GM12878 (cell line): ENCODE measurements at regions not wholly inside any gene's neighbourhood (a gene's known extent, or its start where the extent isn't known, plus 50 kb on each side); places are given as distances from the start of the nearest gene placed in this dataset.
"Not testable (repeated sequence)": the region's sequence is repeated elsewhere in the genome, so short reads cannot be mapped to it uniquely, and the experiment has no call there.

Source experiments
- ATAC-seq: fragments of 200-7000 bp; cut with Tn5 transposase; 3 replicates; pipeline ENCODE4 v1.9.1; 2020; ENCODE audit warnings: mild to moderate bottlenecking, moderate library complexity
- BruUV-seq: library from RNA; stranded (reverse); fragments of 400-500 nt; replicated peaks from 2 replicates; lab custom pipeline; 2021; lab: Mats Ljungman, UMichigan
- CTCF ChIA-PET: fragments of 300-600 bp; sonication (Branson Sonifier 250); formaldehyde crosslinking; extraction: SDS; loops from one replicate; lab custom pipeline; 2021; ENCODE audit warnings: inconsistent platforms; lab: Yijun Ruan, JAX
- POLR2A ChIA-PET: fragments of 350-600 bp; formaldehyde crosslinking; extraction: SDS; loops from one replicate; lab custom pipeline; 2021; ENCODE audit warnings: inconsistent platforms; lab: Charles Lee
- RAD21 ChIA-PET: fragments of 300-600 bp; sonication (Branson Sonifier 250); formaldehyde crosslinking; loops from one replicate; lab custom pipeline; 2023; ENCODE audit warnings: antibody characterized with exemption; ENCODE audit not compliant: unreplicated experiment; lab: Charles Lee
- SMC1A ChIA-PET: fragments of 300-600 bp; sonication (Branson Sonifier 250); formaldehyde crosslinking; loops from one replicate; lab custom pipeline; 2023; ENCODE audit not compliant: unreplicated experiment, uncharacterized antibody; lab: Charles Lee
- DNase-seq: peaks from one replicate; pipeline ENCODE4 v3.0.0-alpha.2; 2011; ENCODE audit warnings: low read depth, low spot score
- FAIRE-seq: peaks from 3 replicates; lab custom pipeline; 2011; peaks lifted over from hg19 to GRCh38; lab: Jason Lieb, UNC
- H2AFZ ChIP-seq: 2 replicates; pipeline ENCODE4 v1.6.0; 2011; ENCODE audit warnings: low read depth, low read length, control low read depth; ENCODE audit not compliant: control insufficient read depth
- H3K27ac ChIP-seq: 2 replicates; pipeline ENCODE4 v1.5.1; 2011; ENCODE audit warnings: control low read depth; ENCODE audit not compliant: control insufficient read depth, insufficient read depth
- H3K27me3 ChIP-seq, 2 experiments: replicated peaks in 1 of 2; 2 replicates each; pipeline versions ENCODE4 v1.6.0 to v1.6.1; 2011; ENCODE audit warnings: low read length in 1 of 2; ENCODE audit not compliant: control insufficient read depth in 2 of 2, insufficient read depth in 2 of 2
- H3K36me3 ChIP-seq, 2 experiments: 2 replicates each; pipeline ENCODE4 v1.5.1; 2011; ENCODE audit warnings: low read length in 1 of 2; ENCODE audit not compliant: control insufficient read depth in 2 of 2, insufficient read depth in 2 of 2
- H3K4me1 ChIP-seq: 2 replicates; pipeline ENCODE4 v1.6.1; 2011; ENCODE audit warnings: mild to moderate bottlenecking, low read length, moderate library complexity, mixed read lengths; ENCODE audit not compliant: control insufficient read depth, insufficient read depth
- H3K4me2 ChIP-seq: 2 replicates; pipeline ENCODE4 v1.6.0; 2011; ENCODE audit warnings: control low read depth; ENCODE audit not compliant: control insufficient read depth, insufficient read depth
- H3K4me3 ChIP-seq: fragments of 200-600 bp; sonication (generic); 2 replicates; pipeline ENCODE4 v1.5.1; 2016
- H3K79me2 ChIP-seq: 2 replicates; pipeline ENCODE4 v1.6.0; 2011; ENCODE audit warnings: low read length; ENCODE audit not compliant: control insufficient read depth, insufficient read depth
- H3K9ac ChIP-seq: 2 replicates; pipeline ENCODE4 v1.8.0; 2011; ENCODE audit warnings: low read length, control low read depth, mixed read lengths; ENCODE audit not compliant: control insufficient read depth, insufficient read depth
- H3K9me3 ChIP-seq: replicated peaks from 3 replicates; pipeline ENCODE4 v1.5.1; 2011; ENCODE audit warnings: mild to moderate bottlenecking, low read length; ENCODE audit not compliant: control insufficient read depth, insufficient read depth
- H4K20me1 ChIP-seq: 2 replicates; pipeline ENCODE4 v1.6.0; 2011; ENCODE audit not compliant: control insufficient read depth, insufficient read depth
- BHLHE40 ChIP-seq, 2 experiments: fragments of 450-650 bp in 1 of 2; IDR thresholded peaks; 2 replicates each; pipeline ENCODE4 v1.6.1; 2011 to 2017; ENCODE audit warnings: low read depth in 2 of 2, borderline replicate concordance in 1 of 2, improper control_type of control experiment in 1 of 2, low read length in 1 of 2, mild to moderate bottlenecking in 1 of 2
- CTCF ChIP-seq, 3 experiments: IDR thresholded peaks in 2 of 3; conservative IDR thresholded peaks in 1 of 3; 2 replicates each; pipeline ENCODE4 v1.5.1; 2011; ENCODE audit warnings: low read depth in 3 of 3, low read length in 3 of 3, mild to moderate bottlenecking in 3 of 3, control low read depth in 2 of 3, moderate library complexity in 2 of 3, inconsistent platforms in 1 of 3, mixed read lengths in 1 of 3; ENCODE audit not compliant: control insufficient read depth in 2 of 3, insufficient read depth in 1 of 3; ENCODE audit errors: extremely low read depth in 1 of 3
- RAD21 ChIP-seq: IDR thresholded peaks from 2 replicates; pipeline ENCODE4 v1.6.1; 2011; ENCODE audit warnings: mild to moderate bottlenecking, low read depth, low read length, moderate library complexity; ENCODE audit not compliant: insufficient read depth
- SMARCA5 ChIP-seq: fragments of 450-650 bp; IDR thresholded peaks from 2 replicates; pipeline ENCODE4 v1.6.1; 2017; ENCODE audit warnings: mild to moderate bottlenecking
- YY1 ChIP-seq: IDR thresholded peaks from 2 replicates; pipeline ENCODE4 v1.6.1; 2011; ENCODE audit warnings: low read depth, mild to moderate bottlenecking, low read length
- WGBS: methylation state at CpG from one replicate; pipeline ENCODE4 v1.1.6; 2016; ENCODE audit warnings: low lambda C conversion rate; ENCODE audit not compliant: insufficient replicate concordance, insufficient coverage; ENCODE audit errors: missing lambda C conversion rate; 5-methylcytosine and 5-hydroxymethylcytosine counted together
- in situ Hi-C: fragments of 300-500 bp; cut with MboI; formaldehyde crosslinking; loops from 9 replicates; pipeline ENCODE4 v1.14.3; 2018; ENCODE audit warnings: mixed read lengths
- intact Hi-C: fragments of 100-400 bp; cut with micrococcal nuclease; formaldehyde crosslinking; loops from one replicate; pipeline ENCODE4 v1.14.2; 2022; ENCODE audit not compliant: unreplicated experiment

DNA sequence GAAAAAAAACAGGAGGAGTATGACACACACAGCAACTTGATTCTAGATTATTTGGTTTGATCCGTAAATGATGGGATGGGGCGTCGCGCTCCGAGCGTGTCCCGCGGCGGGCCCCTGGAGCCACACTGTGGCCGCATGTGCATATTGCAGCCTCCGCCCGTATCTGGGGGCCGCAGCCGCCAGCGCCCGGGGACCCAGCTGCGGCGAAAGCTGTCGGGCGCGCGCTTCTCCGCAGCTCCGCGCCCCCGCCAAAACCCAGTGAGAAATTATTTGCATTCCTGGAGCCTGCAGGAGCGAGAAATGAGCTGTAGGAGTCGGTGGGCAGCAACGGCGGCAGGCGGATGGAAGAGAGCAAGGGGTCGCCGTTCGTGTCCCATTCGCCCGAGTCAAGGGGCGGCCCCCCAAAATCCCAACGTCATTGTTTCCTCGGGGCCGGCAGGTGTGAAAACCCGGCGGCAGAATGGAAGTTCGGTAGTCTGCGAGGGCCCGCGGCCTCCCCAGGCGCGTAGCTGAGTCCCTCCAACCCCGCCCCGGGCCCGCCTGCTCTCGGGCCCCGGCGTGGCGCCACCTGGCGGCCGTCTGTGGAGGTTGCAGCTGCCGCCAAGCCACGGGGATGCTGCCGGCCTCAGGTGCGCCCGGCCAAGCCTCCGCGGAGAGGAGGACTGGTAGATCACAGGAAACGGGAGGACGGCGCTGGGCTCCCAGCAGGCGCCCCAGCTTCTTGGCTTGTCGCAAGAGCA, 86.8 kb downstream of the FAM72B start:
- DNase-seq (peak; percentile 0), ATAC-seq (peak; percentile 99)
- H3K9me3 ChIP-seq, CTCF ChIA-PET, H3K9ac ChIP-seq, intact Hi-C loops, H3K4me3 ChIP-seq, H3K27me3 ChIP-seq, FAIRE-seq, in situ Hi-C loops, H3K27ac ChIP-seq, H3K79me2 ChIP-seq, H3K36me3 ChIP-seq, SMC1A ChIA-PET, H4K20me1 ChIP-seq, RAD21 ChIA-PET, POLR2A ChIA-PET, H3K4me2 ChIP-seq, H2AFZ ChIP-seq, H3K4me1 ChIP-seq, BruUV-seq: not testable (repeated sequence)
- TF ChIP-seq RAD21 (peak; percentile 34), SMARCA5 (peak; percentile 60; the same call in 1 of the 2 replicates), CTCF (IDR thresholded peaks at IDR 0.05 in 2 of 3, conservative IDR thresholded peaks at IDR 0.05 in 1 of 3; ENCODE audit: control insufficient read depth in 2 of 3, extremely low read depth in 1 of 3, insufficient read depth in 1 of 3, low read depth in 3 of 3, low read length in 3 of 3) (peak; percentile 23 to 58 (median 37); a peak in 5 of 6 replicates), BHLHE40 (IDR thresholded peaks at IDR 0.05; ENCODE audit: borderline replicate concordance in 1 of 2, low read depth in 2 of 2, low read length in 1 of 2) (peak in 1 of 2 experiments; percentile 37; a peak in 1 of 4 replicates), YY1 (0 out of 2 replicates have a peak, but pooled peaks have one; percentile 11)
- 2% methylated on average over 46 of the region's 69 CpGs for WGBS

GRCh38 chr1:121097867-121098215, 86.3 kb downstream of the FAM72B start:
- CTCF ChIA-PET, H3K4me3 ChIP-seq, SMC1A ChIA-PET, intact Hi-C loops, H3K4me1 ChIP-seq, POLR2A ChIA-PET, FAIRE-seq, H3K9me3 ChIP-seq, H3K27me3 ChIP-seq, H4K20me1 ChIP-seq, H3K9ac ChIP-seq, in situ Hi-C loops, DNase-seq, H3K27ac ChIP-seq, H3K36me3 ChIP-seq, H2AFZ ChIP-seq, H3K4me2 ChIP-seq, RAD21 ChIA-PET, BruUV-seq, H3K79me2 ChIP-seq: not testable (repeated sequence)
- ATAC-seq: peak; percentile 23
- 0% methylated on average over 3 of the region's 21 CpGs for WGBS

DNA sequence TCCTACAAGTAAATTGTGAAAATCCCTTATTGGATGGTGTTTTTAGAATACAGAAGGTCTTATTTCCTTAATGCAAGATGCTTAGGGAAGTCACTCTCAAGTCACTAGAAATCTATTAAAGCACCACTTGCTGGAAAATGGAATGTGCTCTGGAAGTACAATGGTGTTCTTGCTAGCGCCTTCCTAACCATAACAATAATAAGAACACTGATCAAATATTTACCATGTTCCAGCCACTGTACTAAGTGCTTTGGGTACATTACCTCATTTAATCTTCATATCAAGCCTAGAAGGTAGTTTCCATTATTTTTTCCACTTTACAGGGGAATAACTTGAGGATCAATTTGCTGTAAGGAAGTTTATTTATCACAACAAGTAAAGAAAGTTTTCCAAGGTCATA, 75.1 kb downstream of the FAM72B start:
- intact Hi-C loops, POLR2A ChIA-PET: not testable (repeated sequence)

More for the DNA sequence above, 75.1 kb downstream of the FAM72B start:
- H3K4me2 ChIP-seq, H3K36me3 ChIP-seq, DNase-seq, FAIRE-seq, H3K4me3 ChIP-seq, in situ Hi-C loops, H3K4me1 ChIP-seq, CTCF ChIA-PET, H3K9ac ChIP-seq, H3K9me3 ChIP-seq, H3K27me3 ChIP-seq, RAD21 ChIA-PET, H3K27ac ChIP-seq, H3K79me2 ChIP-seq, H2AFZ ChIP-seq, ATAC-seq, BruUV-seq, H4K20me1 ChIP-seq, SMC1A ChIA-PET: not testable (repeated sequence)
- 13% methylated on average over 1 of the region's 1 CpG for WGBS
